ENCODE measurements at regions not wholly inside any gene's neighbourhood (a gene's known extent, or its start where the extent isn't known, plus 50 kb on each side); places are given as distances from the start of the nearest gene placed in this dataset.

GRCh38 chr13:107573184-107573583 lies 642.2 kb downstream of the LIG4 start:
- DNase-seq (ENCODE audit: low spot score): no peak

- DNase-seq (ENCODE audit: low spot score): no peak
Observed at GRCh38 chr13:107572156-107572555, 643.2 kb downstream of the LIG4 start.

- DNase-seq (ENCODE audit: low spot score): no peak
Observed at GRCh38 chr13:107568181-107568580, 647.2 kb downstream of the LIG4 start.

- no peak for DNase-seq (ENCODE audit: low spot score)
Observed at GRCh38 chr13:107563099-107563925, 652.0 kb downstream of the LIG4 start.

- no peak for DNase-seq (ENCODE audit: low spot score)
Observed at GRCh38 chr13:107562203-107562602, 653.1 kb downstream of the LIG4 start.

- DNase-seq (ENCODE audit: low spot score): no peak
Observed at GRCh38 chr13:107554460-107554859, 660.9 kb downstream of the LIG4 start.

GRCh38 chr13:107553838-107554237 lies 661.5 kb downstream of the LIG4 start:
- no peak for DNase-seq (ENCODE audit: low spot score)

- no peak for DNase-seq (ENCODE audit: low spot score)
Observed at GRCh38 chr13:107551521-107551920, 663.8 kb downstream of the LIG4 start.

- DNase-seq (ENCODE audit: low spot score): no peak
Observed at GRCh38 chr13:107548338-107548737, 667.0 kb downstream of the LIG4 start.

- no peak for DNase-seq (ENCODE audit: low spot score)
Observed at GRCh38 chr13:107545946-107546502, 669.3 kb downstream of the LIG4 start.

- no peak for DNase-seq (ENCODE audit: low spot score)
Observed at GRCh38 chr13:107534548-107534947, 680.8 kb downstream of the LIG4 start.

- no peak for DNase-seq (ENCODE audit: low spot score)
Observed at GRCh38 chr13:107531816-107532215, 683.5 kb downstream of the LIG4 start.

- DNase-seq (ENCODE audit: low spot score): no peak
Observed at GRCh38 chr13:107531180-107531579, 684.2 kb downstream of the LIG4 start.

GRCh38 chr13:107529035-107529434 lies 686.3 kb downstream of the LIG4 start:
- DNase-seq (ENCODE audit: low spot score): no peak

GRCh38 chr13:107518780-107519179 lies 696.6 kb downstream of the LIG4 start:
- DNase-seq (ENCODE audit: low spot score): no peak

GRCh38 chr13:107518292-107518691 lies 697.0 kb downstream of the LIG4 start:
- DNase-seq (ENCODE audit: low spot score): no peak

GRCh38 chr13:107516517-107516916 lies 698.8 kb downstream of the LIG4 start:
- no peak for DNase-seq (ENCODE audit: low spot score)

- DNase-seq (ENCODE audit: low spot score): no peak
Observed at GRCh38 chr13:107512551-107512950, 702.8 kb downstream of the LIG4 start.

- no peak for DNase-seq (ENCODE audit: low spot score)
Observed at GRCh38 chr13:107497661-107498060, 717.7 kb downstream of the LIG4 start.

GRCh38 chr13:107493266-107493665 lies 722.1 kb downstream of the LIG4 start:
- DNase-seq (ENCODE audit: low spot score): no peak

GRCh38 chr13:107482688-107483087 lies 732.6 kb downstream of the LIG4 start:
- no peak for DNase-seq (ENCODE audit: low spot score)

- DNase-seq (ENCODE audit: low spot score): no peak
Observed at GRCh38 chr13:107480130-107480529, 735.2 kb downstream of the LIG4 start.

- no peak for DNase-seq (ENCODE audit: low spot score)
Observed at GRCh38 chr13:107477772-107478379, 737.5 kb downstream of the LIG4 start.
